A673 (cell line): ENCODE measurements at regions not wholly inside any gene's neighbourhood (a gene's known extent, or its start where the extent isn't known, plus 50 kb on each side); places are given as distances from the start of the nearest gene placed in this dataset.

Experiments
- BruUV-seq: library from RNA; stranded (reverse); fragments of 400-500 nt; replicated peaks from 2 replicates; lab custom pipeline; 2021; lab: Mats Ljungman, UMichigan
- CTCF ChIA-PET: fragments of 300-600 bp; sonication (Branson Sonifier 250); formaldehyde crosslinking; loops from one replicate; lab custom pipeline; 2022; ENCODE audit warnings: antibody characterized with exemption; lab: Charles Lee
- POLR2A ChIA-PET: fragments of 300-600 bp; sonication (Branson Sonifier 250); formaldehyde crosslinking; loops from one replicate; lab custom pipeline; 2022; ENCODE audit warnings: antibody characterized with exemption; ENCODE audit not compliant: low non-redundant PET; lab: Charles Lee
- DNase-seq: peaks from one replicate; pipeline ENCODE4 v3.0.0-alpha.2; 2015; ENCODE audit warnings: low spot score
- H3K27ac ChIP-seq: fragments of 200-600 bp; sonication (generic); 2 replicates; pipeline ENCODE4 v1.5.1; 2016; ENCODE audit warnings: mixed run types, low read depth, mild to moderate bottlenecking, mixed read lengths, antibody characterized with exemption, low read length; ENCODE audit not compliant: poor library complexity, severe bottlenecking
- H3K27me3 ChIP-seq: fragments of 200-600 bp; sonication (generic); replicated peaks from 2 replicates; pipeline ENCODE4 v1.6.1; 2017; ENCODE audit warnings: mixed run types, low read depth, mild to moderate bottlenecking, mixed read lengths, antibody characterized with exemption, low read length; ENCODE audit not compliant: insufficient read depth, poor library complexity
- H3K36me3 ChIP-seq: fragments of 200-600 bp; sonication (generic); 2 replicates; pipeline ENCODE4 v1.6.1; 2016; ENCODE audit warnings: mixed run types, mild to moderate bottlenecking, mixed read lengths, antibody characterized with exemption, low read length; ENCODE audit not compliant: insufficient read depth, poor library complexity, severe bottlenecking
- H3K4me1 ChIP-seq: fragments of 200-600 bp; sonication (generic); 2 replicates; pipeline ENCODE4 v1.6.1; 2017; ENCODE audit warnings: mixed run types, mild to moderate bottlenecking, mixed read lengths, antibody characterized with exemption, low read length; ENCODE audit not compliant: insufficient read depth, poor library complexity, severe bottlenecking
- H3K4me3 ChIP-seq: fragments of 200-600 bp; sonication (generic); 2 replicates; pipeline ENCODE4 v1.5.1; 2016; ENCODE audit warnings: low read depth, mixed run types, mild to moderate bottlenecking, mixed read lengths, low read length; ENCODE audit not compliant: poor library complexity, severe bottlenecking
- H3K9me3 ChIP-seq: fragments of 200-600 bp; sonication (generic); 2 replicates; pipeline ENCODE4 v1.6.1; 2016; ENCODE audit warnings: mixed run types, low read depth, mild to moderate bottlenecking, mixed read lengths, antibody characterized with exemption, low read length; ENCODE audit not compliant: poor library complexity, severe bottlenecking
- EZH2 ChIP-seq: fragments of 200-600 bp; sonication (generic); IDR thresholded peaks from 2 replicates; pipeline ENCODE4 v1.6.1; 2017; ENCODE audit warnings: borderline replicate concordance, low read depth, mild to moderate bottlenecking, mixed read lengths, antibody characterized with exemption, low read length; ENCODE audit not compliant: poor library complexity, severe bottlenecking
- intact Hi-C: fragments of 100-400 bp; cut with micrococcal nuclease; formaldehyde crosslinking; loops from one replicate; pipeline ENCODE4 v1.10.0; 2022; ENCODE audit not compliant: unreplicated experiment
- TF ChIP-seq, protein P1 (sequence below): fragments of 300-800, 200-600 bp; sonication (generic); conservative IDR thresholded peaks from 2 replicates; pipeline ENCODE4 v1.5.1; 2017; ENCODE audit warnings: low read depth, mild to moderate bottlenecking, antibody characterized with exemption, low read length, moderate library complexity, mixed read lengths

- Histone ChIP-seq H3K4me3 (no peak overlapping the region), H3K9me3 (no peaks in the 10 kb centered on the region), H3K27ac (no peak overlapping the region), H3K27me3 (no peaks in the 10 kb centered on the region), H3K4me1 (peaks cover 32% of the 10 kb centered on the region), H3K36me3 (no peaks in the 10 kb centered on the region)
- no TSS peak for BruUV-seq
- intact Hi-C loops = no loop called here
- CTCF ChIA-PET = no interaction called here
- POLR2A ChIA-PET = no interaction called here
- no peak for DNase-seq
- TF ChIP-seq, protein P1, sequence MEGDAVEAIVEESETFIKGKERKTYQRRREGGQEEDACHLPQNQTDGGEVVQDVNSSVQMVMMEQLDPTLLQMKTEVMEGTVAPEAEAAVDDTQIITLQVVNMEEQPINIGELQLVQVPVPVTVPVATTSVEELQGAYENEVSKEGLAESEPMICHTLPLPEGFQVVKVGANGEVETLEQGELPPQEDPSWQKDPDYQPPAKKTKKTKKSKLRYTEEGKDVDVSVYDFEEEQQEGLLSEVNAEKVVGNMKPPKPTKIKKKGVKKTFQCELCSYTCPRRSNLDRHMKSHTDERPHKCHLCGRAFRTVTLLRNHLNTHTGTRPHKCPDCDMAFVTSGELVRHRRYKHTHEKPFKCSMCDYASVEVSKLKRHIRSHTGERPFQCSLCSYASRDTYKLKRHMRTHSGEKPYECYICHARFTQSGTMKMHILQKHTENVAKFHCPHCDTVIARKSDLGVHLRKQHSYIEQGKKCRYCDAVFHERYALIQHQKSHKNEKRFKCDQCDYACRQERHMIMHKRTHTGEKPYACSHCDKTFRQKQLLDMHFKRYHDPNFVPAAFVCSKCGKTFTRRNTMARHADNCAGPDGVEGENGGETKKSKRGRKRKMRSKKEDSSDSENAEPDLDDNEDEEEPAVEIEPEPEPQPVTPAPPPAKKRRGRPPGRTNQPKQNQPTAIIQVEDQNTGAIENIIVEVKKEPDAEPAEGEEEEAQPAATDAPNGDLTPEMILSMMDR = no peak
- no peak for TF ChIP-seq EZH2
Observed at GRCh38 chr2:220000586-220000985, 373.2 kb downstream of the SLC4A3 start.

DNA sequence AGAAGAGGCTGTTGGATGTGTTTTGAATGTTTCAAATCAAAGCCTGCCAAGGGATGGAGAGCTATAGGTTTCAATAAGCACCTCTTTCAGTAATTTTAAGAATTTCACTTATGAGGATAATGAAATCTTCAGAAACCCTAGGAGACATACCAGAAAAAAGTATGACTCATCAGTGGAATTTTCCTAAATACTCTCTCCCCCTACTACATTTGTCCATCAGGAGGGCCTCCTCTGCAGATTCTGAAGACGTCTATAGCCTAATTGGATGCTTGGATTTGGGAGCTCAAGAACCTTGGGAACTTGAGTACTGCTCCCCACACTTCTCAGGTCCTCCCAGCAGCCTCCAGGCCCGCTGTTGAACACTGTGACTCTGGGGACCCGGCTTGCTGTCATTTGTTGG lies 374.3 kb downstream of the SLC4A3 start:
- Histone ChIP-seq H3K36me3 (no peaks in the 10 kb centered on the region), H3K4me3 (no peak overlapping the region), H3K9me3 (no peaks in the 10 kb centered on the region), H3K27ac (peak overlapping the region; percentile 11), H3K27me3 (no peaks in the 10 kb centered on the region), H3K4me1 (peaks cover 32% of the 10 kb centered on the region)
- BruUV-seq = no TSS peak
- CTCF ChIA-PET = no interaction called here
- peak; percentile 66 for DNase-seq
- TF ChIP-seq, protein P1 = no peak
- no peak for TF ChIP-seq EZH2
- POLR2A ChIA-PET = no interaction called here
- intact Hi-C loops = no loop called here

DNA sequence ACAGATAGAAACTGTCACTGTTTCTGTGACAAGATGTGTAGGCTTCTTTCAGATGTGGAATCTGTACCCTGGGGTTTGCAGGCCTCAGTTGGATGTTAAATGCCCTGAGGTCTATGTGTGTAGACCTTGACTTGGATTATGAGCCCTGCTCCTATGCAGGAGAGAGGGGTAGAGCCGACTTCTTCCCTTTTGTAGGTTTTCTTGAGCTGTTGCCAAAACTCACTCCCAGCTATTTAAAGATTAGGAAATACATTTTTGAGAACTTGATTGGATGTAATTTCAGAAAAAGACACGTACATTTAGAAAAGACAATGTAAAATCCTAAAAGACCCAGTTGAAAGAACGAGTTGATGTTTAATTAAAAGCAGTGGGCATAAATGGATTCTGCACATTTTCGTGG lies 374.8 kb downstream of the SLC4A3 start:
- DNase-seq = no peak
- no TSS peak for BruUV-seq
- ChIA-PET CTCF (no interaction called here), POLR2A (no interaction called here)
- no peak overlapping the region for H3K27ac ChIP-seq
- no peaks in the 10 kb centered on the region for H3K36me3 ChIP-seq
- intact Hi-C loops = no loop called here
- no peaks in the 10 kb centered on the region for H3K9me3 ChIP-seq
- no peaks in the 10 kb centered on the region for H3K27me3 ChIP-seq
- H3K4me1 ChIP-seq = peaks cover 30% of the 10 kb centered on the region
- H3K4me3 ChIP-seq = no peak overlapping the region
- TF ChIP-seq, protein P1 = no peak
- no peak for TF ChIP-seq EZH2
